SK-N-MC (cell line): ENCODE measurements at regions not wholly inside any gene's neighbourhood (a gene's known extent, or its start where the extent isn't known, plus 50 kb on each side); places are given as distances from the start of the nearest gene placed in this dataset.

Experiments used
- EZH2 ChIP-seq: fragments of 200-600 bp; sonication (generic); IDR thresholded peaks from one replicate; pipeline ENCODE4 v1.6.1; 2017; ENCODE audit warnings: antibody characterized with exemption
- FOXP2 ChIP-seq: optimal IDR thresholded peaks from 2 replicates; pipeline ENCODE3; 2011; ENCODE audit warnings: mild to moderate bottlenecking, moderate library complexity; ENCODE audit not compliant: insufficient read depth; ENCODE audit errors: extremely low read length, control extremely low read depth
- POLR2AphosphoS5 ChIP-seq: IDR thresholded peaks from 2 replicates; pipeline ENCODE4 v1.6.1; 2012; ENCODE audit warnings: mild to moderate bottlenecking, low read depth, low read length, borderline replicate concordance

GRCh38 chr3:124545891-124546290, 184.4 kb upstream of the UMPS start:
- TF ChIP-seq EZH2: no peak
- TF ChIP-seq POLR2AphosphoS5: no peak
- no peak for TF ChIP-seq FOXP2
